Erythroblast (primary cell): ENCODE measurements at regions not wholly inside any gene's neighbourhood (a gene's known extent, or its start where the extent isn't known, plus 50 kb on each side); places are given as distances from the start of the nearest gene placed in this dataset.

Experiments used
- GATA1 ChIP-seq: IDR thresholded peaks from 2 replicates; pipeline ENCODE4 v1.6.1; 2011; ENCODE audit warnings: low read depth, mild to moderate bottlenecking, control low read depth, low read length, moderate library complexity
- POLR2A ChIP-seq: IDR thresholded peaks from 2 replicates; pipeline ENCODE4 v1.6.1; 2011; ENCODE audit warnings: mild to moderate bottlenecking, low read length

- no peak for TF ChIP-seq POLR2A
- no peak for TF ChIP-seq GATA1
Observed at GRCh38 chr4:102441978-102442911, 58.9 kb upstream of the NFKB1 start.
